ENCODE measurements at regions not wholly inside any gene's neighbourhood (a gene's known extent, or its start where the extent isn't known, plus 50 kb on each side); places are given as distances from the start of the nearest gene placed in this dataset.
"Not testable (repeated sequence)": the region's sequence is repeated elsewhere in the genome, so short reads cannot be mapped to it uniquely, and the experiment has no call there.

DNA sequence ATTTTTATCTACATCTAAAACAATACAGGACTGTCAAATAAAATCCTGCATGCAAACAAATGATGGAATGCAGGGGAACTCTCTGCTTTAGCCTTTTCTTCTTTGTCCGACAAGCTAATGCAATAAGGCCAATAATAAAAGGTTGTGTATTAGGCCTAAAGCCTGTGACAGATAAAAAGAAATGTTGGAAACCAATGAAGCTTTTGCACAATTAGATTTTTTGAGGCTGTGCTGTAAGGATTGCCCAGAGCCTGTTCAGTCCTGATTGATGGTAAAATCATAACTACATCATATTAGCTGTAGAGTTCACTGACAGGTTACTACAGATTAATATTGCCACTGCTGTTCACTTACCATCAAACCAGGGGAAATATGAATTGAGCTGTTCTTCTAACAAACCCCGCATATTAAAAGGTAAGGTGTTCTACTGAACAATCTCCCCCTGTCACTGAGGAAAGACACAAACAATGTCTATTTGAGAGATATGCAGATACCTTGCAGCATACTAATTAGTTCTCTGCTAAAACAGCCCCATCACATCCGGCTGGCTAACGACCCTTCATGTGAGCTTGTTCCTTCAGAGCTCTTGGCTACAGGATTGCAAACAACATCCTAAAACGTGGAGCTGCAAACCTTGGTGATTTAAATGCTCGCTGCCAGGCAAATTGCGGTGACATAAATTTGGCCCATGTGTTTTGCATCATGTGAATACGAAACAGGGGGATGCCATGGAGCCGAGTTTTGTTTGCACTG, 305.4 kb downstream of the MTX2 start:
- intact Hi-C loops (cut with DNase I) = no loop called here
- Histone ChIP-seq H3K4me1 (no peaks in the 10 kb centered on the region), H3K9me3 (no peaks in the 10 kb centered on the region), H3K4me3 (no peak overlapping the region), H3K36me3 (no peaks in the 10 kb centered on the region), H3K27ac (no peak overlapping the region), H3K27me3 (no peaks in the 10 kb centered on the region)
- TF ChIP-seq CTCF (IDR thresholded peaks at IDR 0.05) = no peak
- DNase-seq = no peak
- ATAC-seq = no peak

DNA sequence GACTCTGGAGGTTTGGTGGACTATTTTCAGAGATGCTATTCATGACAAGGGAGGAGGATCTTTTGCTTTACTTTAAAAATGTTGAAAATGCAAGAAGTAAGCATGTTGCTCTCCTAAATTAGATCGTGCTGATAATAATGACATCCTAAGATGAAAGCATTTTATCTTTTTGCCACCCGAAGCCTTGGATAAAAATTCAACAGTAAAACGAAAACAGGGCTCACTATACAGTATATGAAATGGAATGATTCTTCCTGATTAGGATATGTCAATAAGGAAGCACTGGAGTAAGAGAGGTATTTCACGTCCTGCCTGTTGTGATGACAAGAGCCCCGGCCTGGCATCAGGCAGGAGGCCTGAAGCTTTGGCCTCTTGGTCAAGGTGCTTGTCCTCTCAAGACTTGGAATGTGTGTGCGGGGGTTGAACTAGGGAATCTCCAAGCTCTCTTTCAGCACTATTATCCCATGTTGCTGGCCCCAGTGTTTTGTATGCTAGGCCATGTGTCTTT, 306.0 kb downstream of the MTX2 start:
- no peaks in the 10 kb centered on the region for H3K9me3 ChIP-seq
- no peaks in the 10 kb centered on the region for H3K36me3 ChIP-seq
- H3K27me3 ChIP-seq = no peaks in the 10 kb centered on the region
- no peak for TF ChIP-seq CTCF (IDR thresholded peaks at IDR 0.05)
- intact Hi-C loops (cut with DNase I) = no loop called here
- no peak overlapping the region for H3K4me3 ChIP-seq
- DNase-seq (no peak), ATAC-seq (no peak)
- no peaks in the 10 kb centered on the region for H3K4me1 ChIP-seq
- no peak overlapping the region for H3K27ac ChIP-seq

DNA sequence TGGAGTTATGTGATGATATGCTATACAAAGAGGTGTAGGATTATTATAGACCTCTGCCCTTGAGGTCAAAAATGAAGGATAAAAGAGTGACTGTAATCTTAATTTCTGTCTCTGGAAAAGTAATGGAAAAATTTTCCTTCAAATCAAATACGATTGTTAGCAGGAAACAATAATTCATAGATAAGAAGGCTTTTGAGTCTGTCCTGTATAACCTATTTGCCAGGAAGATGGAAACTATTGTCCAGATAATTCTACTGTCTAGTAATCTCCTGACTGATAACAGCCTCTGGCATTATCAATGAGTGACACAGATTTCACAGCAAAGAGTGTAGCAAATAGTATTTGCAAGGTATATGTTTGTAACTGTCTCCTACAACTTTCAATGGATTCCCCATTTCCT, 307.8 kb downstream of the MTX2 start:
- intact Hi-C loops (cut with DNase I) = no loop called here
- no peak for TF ChIP-seq CTCF (IDR thresholded peaks at IDR 0.05)
- H3K4me1 ChIP-seq = no peaks in the 10 kb centered on the region
- no peak overlapping the region for H3K27ac ChIP-seq
- H3K9me3 ChIP-seq = no peaks in the 10 kb centered on the region
- H3K36me3 ChIP-seq = no peaks in the 10 kb centered on the region
- DNase-seq (no peak), ATAC-seq (no peak)
- no peak overlapping the region for H3K4me3 ChIP-seq
- H3K27me3 ChIP-seq = no peaks in the 10 kb centered on the region

DNA sequence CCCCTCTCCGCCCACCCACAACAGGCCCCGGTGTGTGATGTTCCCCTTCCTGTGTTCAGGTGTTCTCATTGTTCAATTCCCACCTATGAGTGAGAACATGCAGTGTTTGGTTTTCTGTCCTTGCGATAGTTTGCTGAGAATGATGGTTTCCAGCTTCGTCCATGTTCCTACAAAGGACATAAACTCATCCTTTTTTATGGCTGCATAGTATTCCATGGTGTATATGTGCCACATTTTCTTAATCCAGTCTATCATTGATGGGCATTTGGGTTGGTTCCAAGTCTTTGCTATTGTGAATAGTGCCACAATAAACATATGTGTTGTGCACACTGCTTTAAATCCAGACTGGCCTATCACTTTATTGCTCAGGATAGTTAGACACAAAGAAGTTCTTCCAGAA, 309.1 kb downstream of the MTX2 start:
- intact Hi-C loops (cut with DNase I); H3K27ac ChIP-seq; H3K4me3 ChIP-seq; DNase-seq; ATAC-seq; H3K27me3 ChIP-seq; H3K36me3 ChIP-seq; H3K9me3 ChIP-seq; H3K4me1 ChIP-seq: not testable (repeated sequence)

- ATAC-seq (no peak), DNase-seq (no peak)
- Histone ChIP-seq H3K4me3 (no peak overlapping the region), H3K36me3 (no peaks in the 10 kb centered on the region), H3K9me3 (no peaks in the 10 kb centered on the region), H3K4me1 (no peaks in the 10 kb centered on the region), H3K27me3 (peaks cover 5% of the 10 kb centered on the region), H3K27ac (no peak overlapping the region)
- intact Hi-C loops (cut with DNase I) = no loop called here
- TF ChIP-seq CTCF (IDR thresholded peaks at IDR 0.05) = no peak
These were observed 310.4 kb downstream of the MTX2 start for GRCh38 chr2:176579608-176580007.

DNA sequence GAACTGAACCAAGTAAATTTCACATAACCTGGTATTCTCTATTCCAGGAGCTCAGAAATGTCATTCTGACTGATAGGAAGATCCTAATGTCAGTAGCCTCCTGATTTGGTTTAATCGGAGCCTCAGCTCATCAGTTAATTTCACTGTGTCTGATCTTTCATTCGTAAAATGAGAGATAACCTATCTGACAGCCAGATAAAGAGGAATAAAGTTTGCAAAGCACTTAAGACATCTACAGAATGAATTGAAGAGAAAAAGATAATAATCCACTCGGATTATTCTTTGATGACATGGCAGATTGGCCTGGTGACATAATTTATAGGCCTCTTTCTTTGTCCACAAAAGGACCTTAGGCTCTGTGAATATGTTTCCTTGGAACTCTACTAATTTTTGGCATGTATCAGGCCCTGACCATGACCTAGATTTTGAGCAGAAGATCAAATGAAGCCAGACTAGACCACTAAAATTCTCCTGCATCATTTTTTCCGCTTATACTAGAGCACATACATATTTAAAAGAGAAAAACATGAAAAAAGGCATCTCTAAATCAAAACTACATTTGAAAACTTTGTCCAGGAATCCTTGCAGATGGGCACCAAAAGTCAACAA, 312.4 kb downstream of the MTX2 start:
- no peaks in the 10 kb centered on the region for H3K9me3 ChIP-seq
- no peak overlapping the region for H3K27ac ChIP-seq
- TF ChIP-seq CTCF (IDR thresholded peaks at IDR 0.05) = no peak
- no peaks in the 10 kb centered on the region for H3K4me1 ChIP-seq
- peaks cover 5% of the 10 kb centered on the region for H3K27me3 ChIP-seq
- H3K4me3 ChIP-seq = no peak overlapping the region
- no peak for ATAC-seq
- no peaks in the 10 kb centered on the region for H3K36me3 ChIP-seq
- intact Hi-C loops (cut with DNase I) = no loop called here
- no peak for DNase-seq

All from upper lobe of right lung (tissue), 1 donor.